ENCODE measurements at regions not wholly inside any gene's neighbourhood (a gene's known extent, or its start where the extent isn't known, plus 50 kb on each side); places are given as distances from the start of the nearest gene placed in this dataset.

DNA sequence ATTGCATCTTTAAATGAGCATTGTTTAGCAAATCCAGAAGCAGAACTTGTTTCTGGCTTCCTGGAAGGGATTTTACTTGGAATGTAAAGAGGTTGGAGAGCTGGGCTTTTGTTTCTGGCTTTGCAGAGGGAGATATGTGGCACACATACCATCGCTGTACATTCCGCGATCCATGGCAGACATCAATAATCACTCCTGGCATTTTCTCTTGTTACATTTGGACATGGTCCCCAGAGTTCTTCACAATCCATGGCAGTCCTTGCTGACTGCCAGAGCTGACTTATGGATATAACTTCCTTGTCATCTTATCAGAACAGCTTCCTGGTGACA is 445.6 kb upstream of the SPRED2 start:
- no peak for TF ChIP-seq CTCF (IDR thresholded peaks at IDR 0.05)
- no peak for TF ChIP-seq POLR2A (IDR thresholded peaks at IDR 0.05)
